H1 (cell line): ENCODE measurements at regions not wholly inside any gene's neighbourhood (a gene's known extent, or its start where the extent isn't known, plus 50 kb on each side); places are given as distances from the start of the nearest gene placed in this dataset.

ENCODE experiments used
- CTCF ChIP-seq, 3 experiments: IDR thresholded peaks; 1 replicate in 2 of 3; 2 replicates in 1 of 3; pipeline versions ENCODE4 v1.5.1 to v1.6.1; 2011; ENCODE audit warnings: low read length in 3 of 3, mild to moderate bottlenecking in 3 of 3, inconsistent platforms in 2 of 3, low read depth in 1 of 3, moderate library complexity in 1 of 3; ENCODE audit not compliant: insufficient read depth in 1 of 3; ENCODE audit errors: control extremely low read depth in 1 of 3
- HDAC2 ChIP-seq, 2 experiments: fragments of 300-600 bp in 1 of 2; sonication (generic) in 1 of 2; IDR thresholded peaks; 2 replicates each; pipeline ENCODE4 v1.6.1; 2011 to 2012; ENCODE audit warnings: low read depth in 2 of 2, low read length in 2 of 2, mild to moderate bottlenecking in 2 of 2, moderate library complexity in 2 of 2, borderline replicate concordance in 1 of 2, inconsistent platforms in 1 of 2
- POLR2AphosphoS5 ChIP-seq: IDR thresholded peaks from 2 replicates; pipeline ENCODE4 v1.6.1; 2011; ENCODE audit warnings: low read depth, low read length
- TAF1 ChIP-seq: IDR thresholded peaks from 2 replicates; pipeline ENCODE4 v1.6.1; 2011; ENCODE audit warnings: mild to moderate bottlenecking, low read depth, low read length

- TF ChIP-seq TAF1 (no peak), HDAC2 (IDR thresholded peaks at IDR 0.05; ENCODE audit: borderline replicate concordance in 1 of 2, low read depth in 2 of 2, low read length in 2 of 2) (no peak), POLR2AphosphoS5 (no peak), CTCF (IDR thresholded peaks at IDR 0.05; ENCODE audit: control extremely low read depth in 1 of 3, insufficient read depth in 1 of 3, low read depth in 1 of 3, low read length in 3 of 3) (no peak)
Observed at GRCh38 chr1:209196140-209196539, 387.4 kb upstream of the CAMK1G start.
